C4-2B (cell line): ENCODE measurements at regions not wholly inside any gene's neighbourhood (a gene's known extent, or its start where the extent isn't known, plus 50 kb on each side); places are given as distances from the start of the nearest gene placed in this dataset.
"Not testable (repeated sequence)": the region's sequence is repeated elsewhere in the genome, so short reads cannot be mapped to it uniquely, and the experiment has no call there.

Source experiments
- H3K27ac ChIP-seq: fragments of 450-650 bp; 2 replicates; pipeline ENCODE4 v1.5.1; 2017
- ZFX ChIP-seq: fragments of 450-650 bp; IDR thresholded peaks from 2 replicates; pipeline ENCODE4 v1.6.1; 2017
- TF ChIP-seq, protein P1 (sequence below): fragments of 450-650 bp; conservative IDR thresholded peaks from 2 replicates; pipeline ENCODE4 v1.5.1; 2017; ENCODE audit warnings: mild to moderate bottlenecking

DNA sequence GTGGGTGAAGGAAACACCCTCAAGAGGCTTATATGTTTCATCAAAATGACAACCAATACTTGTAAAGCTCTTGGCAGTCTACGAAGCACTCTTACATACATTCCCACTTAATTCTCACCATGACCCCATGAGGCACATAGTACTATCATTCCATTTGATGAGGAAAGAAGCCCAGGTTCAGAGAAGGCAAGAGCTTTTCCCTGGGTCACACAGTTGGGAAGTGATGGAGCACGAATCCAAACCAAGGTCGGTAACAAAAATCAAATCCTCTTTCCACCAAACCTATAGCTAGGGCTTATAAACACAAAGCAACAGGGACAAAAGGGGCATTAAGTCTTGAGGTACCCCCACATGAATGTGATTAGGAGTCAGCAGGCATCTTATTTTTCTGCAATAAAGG, 187.1 kb downstream of the UACA start:
- no peak for TF ChIP-seq ZFX
- TF ChIP-seq, protein P1, sequence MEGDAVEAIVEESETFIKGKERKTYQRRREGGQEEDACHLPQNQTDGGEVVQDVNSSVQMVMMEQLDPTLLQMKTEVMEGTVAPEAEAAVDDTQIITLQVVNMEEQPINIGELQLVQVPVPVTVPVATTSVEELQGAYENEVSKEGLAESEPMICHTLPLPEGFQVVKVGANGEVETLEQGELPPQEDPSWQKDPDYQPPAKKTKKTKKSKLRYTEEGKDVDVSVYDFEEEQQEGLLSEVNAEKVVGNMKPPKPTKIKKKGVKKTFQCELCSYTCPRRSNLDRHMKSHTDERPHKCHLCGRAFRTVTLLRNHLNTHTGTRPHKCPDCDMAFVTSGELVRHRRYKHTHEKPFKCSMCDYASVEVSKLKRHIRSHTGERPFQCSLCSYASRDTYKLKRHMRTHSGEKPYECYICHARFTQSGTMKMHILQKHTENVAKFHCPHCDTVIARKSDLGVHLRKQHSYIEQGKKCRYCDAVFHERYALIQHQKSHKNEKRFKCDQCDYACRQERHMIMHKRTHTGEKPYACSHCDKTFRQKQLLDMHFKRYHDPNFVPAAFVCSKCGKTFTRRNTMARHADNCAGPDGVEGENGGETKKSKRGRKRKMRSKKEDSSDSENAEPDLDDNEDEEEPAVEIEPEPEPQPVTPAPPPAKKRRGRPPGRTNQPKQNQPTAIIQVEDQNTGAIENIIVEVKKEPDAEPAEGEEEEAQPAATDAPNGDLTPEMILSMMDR = no peak
- no peak overlapping the region for H3K27ac ChIP-seq

- TF ChIP-seq ZFX = no peak
- TF ChIP-seq, protein P1 = no peak
- no peak overlapping the region for H3K27ac ChIP-seq
Observed at GRCh38 chr15:70575231-70576226, 187.8 kb downstream of the UACA start.

DNA sequence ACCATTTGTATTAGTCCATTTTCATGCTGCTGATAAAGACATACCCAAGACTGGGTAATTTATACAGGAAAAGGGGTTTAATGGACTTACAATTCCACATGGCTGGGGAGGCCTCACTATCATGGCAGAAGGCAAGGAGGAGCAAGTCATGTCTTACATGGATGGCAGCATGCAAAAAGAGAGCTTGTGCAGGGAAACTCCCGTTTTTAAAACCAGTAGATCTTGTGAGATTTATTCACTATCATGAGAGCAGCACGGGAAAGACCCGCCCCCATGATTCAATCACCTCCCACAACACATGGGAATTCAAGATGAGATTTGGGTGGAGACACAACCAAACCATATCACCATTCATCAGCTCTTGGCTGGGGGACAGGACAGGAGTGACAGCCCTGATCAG, 189.0 kb downstream of the UACA start:
- H3K27ac ChIP-seq = not testable (repeated sequence)

GRCh38 chr15:70573121-70573850, 190.1 kb downstream of the UACA start:
- TF ChIP-seq, protein P1 = no peak
- H3K27ac ChIP-seq = no peak overlapping the region

- TF ChIP-seq, protein P1 = 0 out of 2 replicates have a peak, but pooled peaks have one; percentile 1
- TF ChIP-seq ZFX = no peak
- no peak overlapping the region for H3K27ac ChIP-seq
Observed at GRCh38 chr15:70569714-70570231, 193.6 kb downstream of the UACA start.

DNA sequence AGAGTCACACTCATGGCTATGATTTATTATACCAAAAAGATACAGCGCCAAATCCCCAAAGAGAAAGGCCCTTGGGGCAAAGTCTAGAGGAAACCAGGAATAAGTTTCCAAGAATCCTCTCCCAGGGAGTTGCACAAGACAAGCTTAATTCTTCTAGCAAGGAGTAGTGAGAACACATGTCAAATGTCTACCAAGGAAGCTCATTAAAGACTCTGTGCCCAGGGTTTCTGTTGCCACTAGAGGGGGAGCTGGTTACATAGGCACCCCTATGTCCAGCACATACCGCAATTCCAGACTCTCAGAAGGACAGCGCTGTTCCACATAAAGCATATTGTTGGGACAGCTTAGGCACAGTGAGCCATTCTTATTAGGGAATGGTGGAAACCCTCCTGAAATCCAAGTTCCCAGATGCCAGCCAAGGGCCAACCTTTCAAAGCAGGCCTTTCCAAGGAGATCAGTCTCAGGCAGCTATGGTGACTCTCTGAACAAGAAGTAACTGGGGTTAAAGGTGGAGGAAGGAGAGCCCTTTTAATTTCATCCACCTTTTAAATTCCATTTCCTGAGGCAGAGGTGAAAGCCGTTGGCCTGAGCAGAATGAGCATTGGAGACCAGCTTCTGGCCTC, 194.2 kb downstream of the UACA start:
- TF ChIP-seq, protein P1 = peak; percentile 42
- TF ChIP-seq ZFX = no peak
- H3K27ac ChIP-seq = no peak overlapping the region

GRCh38 chr15:70566989-70567388, 196.4 kb downstream of the UACA start:
- TF ChIP-seq, protein P1 = no peak
- TF ChIP-seq ZFX = no peak

More at GRCh38 chr15:70566989-70567388, 196.4 kb downstream of the UACA start:
- no peak overlapping the region for H3K27ac ChIP-seq
